OCI-LY1 (cell line): ENCODE measurements at regions not wholly inside any gene's neighbourhood (a gene's known extent, or its start where the extent isn't known, plus 50 kb on each side); places are given as distances from the start of the nearest gene placed in this dataset.
"Not testable (repeated sequence)": the region's sequence is repeated elsewhere in the genome, so short reads cannot be mapped to it uniquely, and the experiment has no call there.

ENCODE experiments used
- EZH2 ChIP-seq: fragments of 200-600 bp; sonication (generic), shearing (Covaris generic); IDR thresholded peaks from 2 replicates; pipeline ENCODE4 v1.8.0; 2017; ENCODE audit warnings: borderline replicate concordance, mixed run types, mild to moderate bottlenecking, antibody characterized with exemption, low read length, moderate library complexity, mixed read lengths
- TF ChIP-seq, protein P1 (sequence below): fragments of 200-600 bp; sonication (generic), shearing (Covaris generic); IDR thresholded peaks from 2 replicates; pipeline ENCODE4 v1.5.1; 2017; ENCODE audit warnings: mild to moderate bottlenecking, antibody characterized with exemption, low read length, moderate library complexity, mixed read lengths

DNA sequence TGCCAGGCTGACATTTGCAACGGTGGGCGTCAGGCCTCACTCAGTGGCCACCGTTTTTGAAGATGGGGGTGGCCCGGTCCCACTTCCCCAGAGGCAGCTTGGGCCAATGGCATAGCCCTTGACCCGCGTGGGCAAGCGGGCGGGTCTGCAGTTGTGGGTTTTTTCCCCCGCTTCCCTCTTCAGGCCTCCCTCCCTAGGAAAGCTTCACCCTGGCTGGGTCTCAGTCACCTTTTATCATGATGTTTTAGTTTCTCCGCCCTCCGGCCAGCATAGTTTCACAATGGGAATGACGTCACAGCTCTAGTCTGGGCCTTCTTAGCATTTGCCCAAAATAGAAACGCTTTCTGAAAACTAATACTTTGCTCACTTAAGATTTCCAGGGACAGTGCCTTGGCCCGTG, 3909.3 kb upstream of the OR11H1 start:
- TF ChIP-seq, protein P1, sequence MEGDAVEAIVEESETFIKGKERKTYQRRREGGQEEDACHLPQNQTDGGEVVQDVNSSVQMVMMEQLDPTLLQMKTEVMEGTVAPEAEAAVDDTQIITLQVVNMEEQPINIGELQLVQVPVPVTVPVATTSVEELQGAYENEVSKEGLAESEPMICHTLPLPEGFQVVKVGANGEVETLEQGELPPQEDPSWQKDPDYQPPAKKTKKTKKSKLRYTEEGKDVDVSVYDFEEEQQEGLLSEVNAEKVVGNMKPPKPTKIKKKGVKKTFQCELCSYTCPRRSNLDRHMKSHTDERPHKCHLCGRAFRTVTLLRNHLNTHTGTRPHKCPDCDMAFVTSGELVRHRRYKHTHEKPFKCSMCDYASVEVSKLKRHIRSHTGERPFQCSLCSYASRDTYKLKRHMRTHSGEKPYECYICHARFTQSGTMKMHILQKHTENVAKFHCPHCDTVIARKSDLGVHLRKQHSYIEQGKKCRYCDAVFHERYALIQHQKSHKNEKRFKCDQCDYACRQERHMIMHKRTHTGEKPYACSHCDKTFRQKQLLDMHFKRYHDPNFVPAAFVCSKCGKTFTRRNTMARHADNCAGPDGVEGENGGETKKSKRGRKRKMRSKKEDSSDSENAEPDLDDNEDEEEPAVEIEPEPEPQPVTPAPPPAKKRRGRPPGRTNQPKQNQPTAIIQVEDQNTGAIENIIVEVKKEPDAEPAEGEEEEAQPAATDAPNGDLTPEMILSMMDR = not testable (repeated sequence)
- TF ChIP-seq EZH2 = not testable (repeated sequence)
